Choroid plexus epithelial cell (primary cell): ENCODE measurements at regions not wholly inside any gene's neighbourhood (a gene's known extent, or its start where the extent isn't known, plus 50 kb on each side); places are given as distances from the start of the nearest gene placed in this dataset.

Source experiments
- DNase-seq: peaks from one replicate; pipeline ENCODE4 v3.0.0-alpha.2; 2010; ENCODE audit warnings: low read depth
- H3K4me3 ChIP-seq: 2 replicates; pipeline ENCODE4 v1.5.1; 2011; ENCODE audit warnings: low read depth, mild to moderate bottlenecking, control low read depth, low read length, moderate library complexity
- CTCF ChIP-seq: conservative IDR thresholded peaks from 2 replicates; pipeline ENCODE4 v1.5.1; 2011; ENCODE audit warnings: low read depth, mild to moderate bottlenecking, control low read depth, inconsistent platforms, low read length, moderate library complexity

- H3K4me3 ChIP-seq, result no peak overlapping the region
- no peak for TF ChIP-seq CTCF
- no peak for DNase-seq
These were observed 243.1 kb upstream of the ADAMTS9 start for GRCh38 chr3:64930891-64931290.

GRCh38 chr3:64928683-64929082 lies 240.9 kb upstream of the ADAMTS9 start:
- TF ChIP-seq CTCF, result peak; percentile 14
- no peak overlapping the region for H3K4me3 ChIP-seq
- no peak for DNase-seq

GRCh38 chr3:64927689-64928088 lies 239.9 kb upstream of the ADAMTS9 start:
- H3K4me3 ChIP-seq, result no peak overlapping the region
- TF ChIP-seq CTCF, result no peak

GRCh38 chr3:64925575-64925974 lies 237.8 kb upstream of the ADAMTS9 start:
- H3K4me3 ChIP-seq, result no peak overlapping the region
- no peak for DNase-seq
- no peak for TF ChIP-seq CTCF

More at GRCh38 chr3:64927689-64928088, 239.9 kb upstream of the ADAMTS9 start:
- no peak for DNase-seq

- no peak for DNase-seq
- no peak overlapping the region for H3K4me3 ChIP-seq
- TF ChIP-seq CTCF, result no peak
These were observed 237.2 kb upstream of the ADAMTS9 start for GRCh38 chr3:64924961-64925360.

- no peak for DNase-seq
- no peak overlapping the region for H3K4me3 ChIP-seq
- TF ChIP-seq CTCF, result no peak
These were observed 234.4 kb upstream of the ADAMTS9 start for GRCh38 chr3:64922213-64922612.

- DNase-seq, result peak; percentile 57
- TF ChIP-seq CTCF, result no peak
- H3K4me3 ChIP-seq, result no peak overlapping the region
These were observed 233.7 kb upstream of the ADAMTS9 start for GRCh38 chr3:64921281-64922065.
